ENCODE measurements at regions not wholly inside any gene's neighbourhood (a gene's known extent, or its start where the extent isn't known, plus 50 kb on each side); places are given as distances from the start of the nearest gene placed in this dataset.

DNA sequence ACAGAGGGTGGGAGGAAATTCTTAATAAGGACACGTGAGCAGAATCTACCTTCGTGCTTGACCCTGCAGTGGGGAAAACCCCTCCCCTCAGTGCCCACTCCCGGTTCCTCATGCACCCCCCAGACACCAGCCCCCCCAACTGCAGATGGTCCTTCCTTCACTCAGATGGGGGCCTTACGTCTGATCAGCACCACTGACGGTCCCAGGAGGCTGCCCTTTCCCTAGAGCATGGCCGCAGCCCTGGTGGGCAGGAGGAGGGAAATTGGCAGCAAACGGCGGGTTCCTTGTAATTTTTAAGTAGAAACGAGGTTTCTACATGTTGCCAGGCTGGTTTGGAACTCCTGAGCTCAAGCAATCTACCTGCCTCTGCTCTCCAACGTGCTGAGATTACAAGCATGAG, 477.7 kb downstream of the TBC1D22A start:
- no peak for DNase-seq

- no peak for DNase-seq
Observed at GRCh38 chr22:47239474-47239860, 477.0 kb downstream of the TBC1D22A start.

DNA sequence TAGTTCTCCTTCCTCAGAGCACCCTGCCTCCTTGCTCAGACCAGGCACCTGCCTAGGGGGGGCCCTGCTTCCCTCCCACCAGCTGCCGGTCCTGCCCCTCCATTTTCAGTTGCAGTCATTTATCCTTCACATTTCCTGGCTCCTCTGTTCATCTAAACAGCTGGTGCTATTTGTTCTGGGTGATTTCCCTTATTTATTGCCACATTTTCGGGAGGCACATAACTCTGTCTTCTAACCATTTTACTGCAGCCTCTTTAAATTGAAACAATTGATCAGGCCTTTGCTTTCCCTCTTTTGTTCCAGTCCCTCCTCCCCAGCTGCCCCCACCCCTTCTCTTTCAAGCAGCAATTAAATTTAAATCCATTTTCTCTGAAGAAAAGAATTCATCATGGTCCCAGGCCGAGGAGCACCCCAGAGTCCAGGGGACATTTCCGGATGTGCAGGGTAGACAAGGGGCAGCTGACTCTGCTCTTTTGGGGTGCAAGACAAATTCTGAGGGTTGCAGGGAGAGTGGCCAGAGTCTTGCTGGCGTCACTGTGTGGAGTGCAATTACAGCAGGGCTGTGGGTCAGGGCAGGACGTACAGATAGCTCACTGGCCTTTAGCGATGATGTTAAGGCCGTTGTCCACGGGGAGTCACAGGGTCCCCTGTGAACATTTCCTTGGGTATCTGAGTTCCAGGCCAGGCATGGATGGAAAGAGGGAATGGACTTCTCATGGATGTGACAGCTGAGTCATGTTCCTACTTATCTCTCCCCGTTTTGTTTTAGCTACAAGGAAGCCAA, 476.4 kb downstream of the TBC1D22A start:
- no peak for DNase-seq

DNA sequence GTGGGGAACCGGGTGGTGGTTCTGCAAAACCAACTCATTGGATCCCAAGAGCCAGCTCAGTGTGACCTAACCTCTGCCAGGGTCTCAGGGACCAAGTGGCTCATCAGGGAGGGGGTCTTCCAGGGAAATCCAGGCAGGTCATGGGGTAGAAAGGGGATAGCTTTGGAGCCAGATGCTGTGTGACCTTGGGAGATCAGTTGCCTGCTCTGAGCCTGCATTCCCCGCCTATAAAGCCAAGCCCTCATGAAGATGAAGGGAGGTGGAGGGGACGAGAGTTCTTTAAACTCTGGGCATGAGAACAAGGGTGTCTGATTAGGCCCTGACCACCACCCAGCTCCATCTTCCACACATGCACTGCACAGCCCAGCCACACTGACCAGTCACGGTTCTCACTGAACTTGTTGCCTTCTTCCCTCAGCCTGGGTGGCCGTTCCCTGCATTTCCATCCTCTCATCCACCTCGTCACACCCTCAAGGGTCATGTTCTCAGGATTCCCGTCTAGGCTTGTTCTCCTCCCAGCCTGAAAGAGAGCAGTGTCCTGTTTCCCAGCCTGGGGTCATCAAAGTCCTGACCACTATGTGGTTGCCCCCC, 475.5 kb downstream of the TBC1D22A start:
- DNase-seq: no peak

DNA sequence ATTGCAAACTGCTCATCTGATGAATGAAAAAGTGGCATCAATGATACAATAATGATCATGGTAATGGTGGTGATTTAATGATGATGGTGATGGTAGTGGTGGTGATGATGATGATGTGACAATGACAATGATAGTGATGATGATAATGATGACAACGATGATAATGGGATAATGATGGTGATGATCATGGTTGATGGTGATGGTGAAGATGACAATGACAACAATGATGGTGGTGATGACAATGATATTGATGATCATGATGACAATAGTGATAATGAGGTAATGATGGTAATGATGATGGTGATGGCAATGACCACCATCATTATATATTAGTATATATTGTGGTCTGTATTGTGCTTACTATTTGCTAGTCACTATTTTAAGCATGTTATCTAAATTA, 474.3 kb downstream of the TBC1D22A start:
- no peak for DNase-seq

DNA sequence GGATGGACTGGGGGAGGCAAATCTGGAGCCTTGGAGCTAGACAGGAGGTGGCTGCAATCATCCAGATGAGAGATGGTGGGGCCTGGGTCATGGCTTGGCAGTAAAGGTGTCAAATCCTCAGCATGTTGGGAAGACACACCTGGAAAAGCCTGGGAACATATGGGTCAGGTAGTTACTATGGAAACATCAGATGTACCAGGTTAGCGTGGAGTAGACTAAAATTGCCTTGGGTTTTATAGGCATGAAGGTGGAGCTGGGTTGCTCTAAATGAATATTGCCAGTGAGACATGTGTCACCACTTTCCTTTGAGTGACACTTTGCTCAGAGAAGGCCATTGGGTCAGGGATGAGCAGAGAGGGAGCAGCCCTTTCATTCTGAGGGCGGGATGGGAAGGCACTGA, 473.7 kb downstream of the TBC1D22A start:
- no peak for DNase-seq

- DNase-seq: no peak
Observed at GRCh38 chr22:47233316-47234243, 471.1 kb downstream of the TBC1D22A start.

DNA sequence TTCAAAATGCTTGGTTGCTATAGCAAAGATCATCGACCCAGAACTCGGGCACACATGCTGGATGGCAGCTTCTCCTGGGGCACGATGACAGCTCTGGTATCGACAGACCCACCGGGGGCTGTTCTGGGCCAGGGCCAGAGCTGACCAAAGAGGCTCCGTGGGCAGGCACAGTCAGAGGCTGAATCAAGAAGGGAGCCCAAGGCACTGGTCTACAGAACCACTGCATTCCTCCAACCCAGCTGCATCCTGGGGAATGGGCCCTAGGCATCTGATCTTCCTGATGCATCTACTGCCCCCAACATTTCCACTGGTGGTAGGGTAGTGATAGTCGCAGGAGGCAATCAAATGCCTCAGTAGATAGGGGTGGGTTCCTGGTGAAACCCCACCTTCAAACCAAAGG, 470.3 kb downstream of the TBC1D22A start:
- DNase-seq: no peak

GRCh38 chr22:47232197-47232596, 469.7 kb downstream of the TBC1D22A start:
- DNase-seq: no peak

DNA sequence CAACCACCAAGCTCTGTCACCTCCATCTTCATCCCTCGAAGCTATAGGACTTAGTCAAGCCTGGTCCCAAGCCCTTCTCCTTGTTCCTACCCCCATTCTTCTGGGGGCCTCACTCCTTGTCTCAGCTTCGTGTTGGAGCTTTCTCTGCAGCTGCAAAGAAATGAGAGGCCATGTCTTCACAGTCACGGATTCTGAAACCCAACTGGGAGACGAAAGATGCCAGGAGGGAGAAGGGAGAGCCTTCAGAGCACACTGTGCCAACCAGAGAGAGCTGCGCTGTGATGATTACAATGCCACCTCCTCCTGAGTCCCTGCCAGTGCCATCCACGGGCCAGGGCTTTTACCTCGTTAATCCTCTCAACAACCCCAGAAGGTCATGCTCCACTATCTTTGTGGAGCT, 469.3 kb downstream of the TBC1D22A start:
- DNase-seq: no peak

GRCh38 chr22:47230741-47231140, 468.3 kb downstream of the TBC1D22A start:
- no peak for DNase-seq

- no peak for DNase-seq
Observed at GRCh38 chr22:47230251-47230650, 467.8 kb downstream of the TBC1D22A start.

- DNase-seq: no peak
Observed at GRCh38 chr22:47228767-47229166, 466.3 kb downstream of the TBC1D22A start.

DNA sequence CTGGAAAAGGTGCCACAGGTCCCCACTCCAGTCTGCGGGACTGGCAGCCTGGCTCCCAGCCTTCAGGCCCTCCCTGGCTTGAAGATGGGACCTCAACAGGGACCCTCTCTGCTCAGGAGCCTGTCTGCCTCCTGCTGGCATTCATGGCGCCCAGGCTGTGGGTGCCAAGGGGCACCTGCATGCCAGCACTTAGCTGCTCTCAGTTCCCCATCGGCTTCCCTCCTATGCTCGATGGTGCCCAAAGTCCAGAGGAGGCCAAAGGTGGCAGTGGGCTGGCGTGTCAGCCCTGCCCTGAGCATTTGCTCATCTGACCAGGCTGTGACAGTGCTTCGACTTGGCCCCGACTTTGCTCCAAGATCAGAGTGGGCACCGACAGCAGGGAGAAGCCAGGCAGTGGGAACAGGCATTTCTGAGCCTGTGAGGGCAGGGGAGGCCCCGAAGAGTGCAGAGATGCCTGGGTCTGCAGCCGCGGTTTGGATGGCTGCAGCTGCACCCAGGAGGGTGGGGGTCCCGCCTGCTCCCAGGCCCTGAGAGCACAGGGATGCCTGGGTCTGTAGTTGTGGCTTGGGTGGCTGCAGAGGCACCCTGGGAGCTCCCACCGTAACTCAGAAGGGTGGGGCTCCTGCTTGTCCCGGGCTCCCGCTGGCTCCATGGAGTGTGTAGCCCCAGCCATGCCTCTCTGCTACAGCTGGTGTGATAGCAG, 463.6 kb downstream of the TBC1D22A start:
- DNase-seq: no peak

DNA sequence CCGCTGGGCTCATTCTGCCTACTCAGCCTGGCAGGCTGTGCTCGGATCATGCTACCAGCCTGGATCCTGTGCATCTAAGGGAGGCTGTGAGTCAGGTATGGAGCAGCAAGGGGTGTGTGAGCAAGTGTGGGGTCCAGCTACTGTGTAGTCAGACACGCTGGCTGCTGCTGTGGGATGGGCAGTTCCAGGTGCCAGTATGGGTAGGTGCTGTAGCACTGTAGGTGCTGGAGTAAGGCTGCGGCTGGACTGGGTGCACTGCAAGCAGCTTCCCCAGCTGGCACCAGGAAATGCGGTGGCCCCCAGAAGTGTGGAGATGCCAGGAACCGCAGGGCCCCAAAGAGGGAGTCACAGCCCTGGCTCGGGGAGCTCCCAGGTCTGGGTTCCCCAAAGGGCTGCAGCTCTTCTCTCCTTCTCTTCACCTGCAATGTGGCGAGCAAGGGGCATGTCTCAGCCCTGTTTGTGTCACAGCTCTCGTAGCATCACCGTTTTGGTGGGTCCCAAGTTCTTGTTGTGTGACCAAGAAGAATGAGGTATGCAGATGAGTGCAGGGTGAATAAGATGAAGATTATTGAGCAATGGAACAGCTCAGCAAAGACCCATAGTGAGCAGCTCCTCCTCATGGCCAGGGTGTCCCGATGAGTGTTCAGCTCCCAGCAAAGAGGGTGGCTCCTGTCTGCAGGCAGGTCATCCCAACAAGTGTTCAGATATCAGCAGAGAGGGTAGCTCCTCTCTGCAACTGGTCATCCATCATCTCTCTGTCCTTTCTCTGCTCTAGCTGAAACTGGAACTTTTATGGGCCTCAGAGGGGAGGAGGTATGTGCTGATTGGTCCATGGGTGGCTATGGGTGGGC, 462.9 kb downstream of the TBC1D22A start:
- DNase-seq: no peak
